ENCODE measurements at regions not wholly inside any gene's neighbourhood (a gene's known extent, or its start where the extent isn't known, plus 50 kb on each side); places are given as distances from the start of the nearest gene placed in this dataset.
A peak's percentile ranks its signal among the peaks of the same experiment; 100 is the strongest.

DNA sequence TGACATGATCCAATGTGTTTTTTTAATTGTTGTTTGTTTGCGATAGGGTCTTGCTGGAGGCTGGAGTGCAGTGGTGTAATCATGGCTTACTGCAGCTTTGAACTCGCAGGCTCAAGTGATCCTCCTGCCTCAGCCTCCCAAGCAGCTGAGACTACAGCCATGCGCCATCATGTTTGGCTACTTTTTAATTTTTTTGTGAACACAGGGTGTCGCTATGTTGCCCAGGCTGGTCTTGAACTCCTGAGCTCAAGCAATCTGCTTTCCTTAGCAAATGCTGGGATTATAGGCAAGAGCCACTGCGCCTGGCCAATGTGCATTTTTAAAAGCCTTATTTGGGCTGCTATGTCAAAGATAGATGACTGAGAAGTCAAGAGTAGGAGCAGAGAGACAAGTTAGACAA lies 123.0 kb downstream of the EDEM1 start:
- Mint-ChIP-seq H3K27ac (no peak overlapping the region), H3K27me3 (ENCODE audit: insufficient read depth) (no peaks in the 10 kb centered on the region), H3K36me3 (ENCODE audit: low read depth) (no peaks in the 10 kb centered on the region), H3K4me3 (no peak overlapping the region), H3K9me3 (no peaks in the 10 kb centered on the region), H3K4me1 (ENCODE audit: low read depth) (no peaks in the 10 kb centered on the region)
- no peak for DNase-seq (ENCODE audit: low spot score)
- intact Hi-C loops (cut with micrococcal nuclease), result no loop called here

GRCh38 chr3:5312290-5312689 lies 124.8 kb downstream of the EDEM1 start:
- intact Hi-C loops (cut with micrococcal nuclease), result no loop called here
- no peaks in the 10 kb centered on the region for H3K9me3 Mint-ChIP-seq
- DNase-seq (ENCODE audit: low spot score), result no peak
- no peak overlapping the region for H3K4me3 Mint-ChIP-seq
- H3K27me3 Mint-ChIP-seq (ENCODE audit: insufficient read depth), result peaks cover 3% of the 10 kb centered on the region
- H3K36me3 Mint-ChIP-seq (ENCODE audit: low read depth), result no peaks in the 10 kb centered on the region
- H3K4me1 Mint-ChIP-seq (ENCODE audit: low read depth), result no peaks in the 10 kb centered on the region
- no peak overlapping the region for H3K27ac Mint-ChIP-seq

DNA sequence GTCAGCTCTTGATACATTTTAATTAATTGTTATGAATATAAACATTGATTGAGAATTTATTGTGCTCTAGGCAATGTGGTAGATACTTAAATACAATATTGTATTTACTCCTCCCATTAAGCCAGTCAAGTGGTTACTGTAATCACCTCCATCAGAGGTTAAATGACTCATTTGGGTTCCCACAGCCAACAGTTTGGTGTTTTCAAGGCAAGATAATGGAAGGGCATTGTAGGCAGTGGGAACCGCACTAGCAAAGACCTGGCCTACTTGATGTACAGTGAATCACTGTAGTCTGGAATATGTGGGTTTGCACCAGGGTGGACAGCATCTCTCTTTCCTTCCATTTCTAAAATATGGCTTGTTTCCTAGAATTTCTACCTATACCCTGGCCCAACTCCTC lies 127.4 kb downstream of the EDEM1 start:
- no peak overlapping the region for H3K4me3 Mint-ChIP-seq
- DNase-seq (ENCODE audit: low spot score), result no peak
- H3K27ac Mint-ChIP-seq, result no peak overlapping the region
- peaks cover 7% of the 10 kb centered on the region for H3K27me3 Mint-ChIP-seq (ENCODE audit: insufficient read depth)
- intact Hi-C loops (cut with micrococcal nuclease), result no loop called here
- H3K9me3 Mint-ChIP-seq, result no peaks in the 10 kb centered on the region
- H3K4me1 Mint-ChIP-seq (ENCODE audit: low read depth), result no peaks in the 10 kb centered on the region
- no peaks in the 10 kb centered on the region for H3K36me3 Mint-ChIP-seq (ENCODE audit: low read depth)

- Mint-ChIP-seq H3K36me3 (ENCODE audit: low read depth) (no peaks in the 10 kb centered on the region), H3K4me1 (ENCODE audit: low read depth) (no peaks in the 10 kb centered on the region), H3K9me3 (no peaks in the 10 kb centered on the region), H3K27ac (no peak overlapping the region), H3K4me3 (no peak overlapping the region), H3K27me3 (ENCODE audit: insufficient read depth) (peaks cover 7% of the 10 kb centered on the region)
- intact Hi-C loops (cut with micrococcal nuclease), result no loop called here
- DNase-seq (ENCODE audit: low spot score), result no peak
Measured at GRCh38 chr3:5317557-5317956, 130.1 kb downstream of the EDEM1 start.

DNA sequence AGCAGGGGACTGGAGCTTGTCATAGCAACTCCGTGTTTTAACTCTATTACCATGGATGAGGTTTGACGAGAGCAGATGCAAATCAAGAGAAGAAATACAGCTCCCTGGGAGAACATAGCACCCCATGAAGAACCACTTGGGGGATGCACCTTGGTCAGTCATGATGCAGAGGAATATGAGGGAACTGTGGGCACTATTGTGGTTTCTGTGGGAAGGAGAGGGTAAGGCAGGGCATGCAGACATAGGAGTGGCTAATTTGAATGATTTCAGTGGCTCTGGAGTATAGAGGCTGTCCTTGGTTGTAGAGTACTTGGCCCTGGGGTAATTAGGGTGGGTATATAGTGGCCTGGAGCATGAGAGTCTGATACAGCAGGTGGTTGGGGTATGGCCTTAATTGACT lies 131.9 kb downstream of the EDEM1 start:
- no peaks in the 10 kb centered on the region for H3K36me3 Mint-ChIP-seq (ENCODE audit: low read depth)
- no peak overlapping the region for H3K4me3 Mint-ChIP-seq
- intact Hi-C loops (cut with micrococcal nuclease), result no loop called here
- no peaks in the 10 kb centered on the region for H3K9me3 Mint-ChIP-seq
- DNase-seq (ENCODE audit: low spot score), result no peak
- no peak overlapping the region for H3K27ac Mint-ChIP-seq
- no peaks in the 10 kb centered on the region for H3K4me1 Mint-ChIP-seq (ENCODE audit: low read depth)
- peaks cover 7% of the 10 kb centered on the region for H3K27me3 Mint-ChIP-seq (ENCODE audit: insufficient read depth)

- intact Hi-C loops (cut with micrococcal nuclease), result no loop called here
- peaks cover 4% of the 10 kb centered on the region for H3K9me3 Mint-ChIP-seq
- peaks cover 7% of the 10 kb centered on the region for H3K27me3 Mint-ChIP-seq (ENCODE audit: insufficient read depth)
- no peaks in the 10 kb centered on the region for H3K4me1 Mint-ChIP-seq (ENCODE audit: low read depth)
- DNase-seq (ENCODE audit: low spot score), result no peak
- H3K36me3 Mint-ChIP-seq (ENCODE audit: low read depth), result no peaks in the 10 kb centered on the region
- H3K27ac Mint-ChIP-seq, result no peak overlapping the region
- H3K4me3 Mint-ChIP-seq, result no peak overlapping the region
Measured at GRCh38 chr3:5321666-5322340, 134.3 kb downstream of the EDEM1 start.

DNA sequence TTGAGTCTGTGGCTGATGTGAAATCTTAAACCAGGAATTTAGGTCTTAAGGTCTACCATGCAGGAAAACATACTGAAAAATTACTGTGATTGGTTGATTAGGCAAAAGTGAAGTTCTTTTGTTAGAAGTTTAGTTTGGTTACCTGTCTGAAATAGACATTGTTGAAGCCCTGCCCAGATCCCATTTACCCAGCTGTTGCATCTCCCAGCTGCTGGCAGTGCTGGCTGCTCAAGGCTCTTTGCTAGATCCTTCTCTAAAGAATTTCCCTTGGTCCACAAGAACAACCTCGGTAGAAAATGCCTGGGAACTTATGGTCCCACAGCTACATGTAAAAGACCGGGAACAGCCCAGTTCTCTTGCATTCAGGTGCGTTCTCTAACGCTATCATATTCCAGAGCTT lies 137.3 kb downstream of the EDEM1 start:
- H3K4me1 Mint-ChIP-seq (ENCODE audit: low read depth), result no peaks in the 10 kb centered on the region
- H3K27ac Mint-ChIP-seq, result no peak overlapping the region
- DNase-seq (ENCODE audit: low spot score), result no peak
- no peaks in the 10 kb centered on the region for H3K36me3 Mint-ChIP-seq (ENCODE audit: low read depth)
- H3K27me3 Mint-ChIP-seq (ENCODE audit: insufficient read depth), result no peaks in the 10 kb centered on the region
- no peak overlapping the region for H3K4me3 Mint-ChIP-seq
- intact Hi-C loops (cut with micrococcal nuclease), result no loop called here
- H3K9me3 Mint-ChIP-seq, result peaks cover 4% of the 10 kb centered on the region

DNA sequence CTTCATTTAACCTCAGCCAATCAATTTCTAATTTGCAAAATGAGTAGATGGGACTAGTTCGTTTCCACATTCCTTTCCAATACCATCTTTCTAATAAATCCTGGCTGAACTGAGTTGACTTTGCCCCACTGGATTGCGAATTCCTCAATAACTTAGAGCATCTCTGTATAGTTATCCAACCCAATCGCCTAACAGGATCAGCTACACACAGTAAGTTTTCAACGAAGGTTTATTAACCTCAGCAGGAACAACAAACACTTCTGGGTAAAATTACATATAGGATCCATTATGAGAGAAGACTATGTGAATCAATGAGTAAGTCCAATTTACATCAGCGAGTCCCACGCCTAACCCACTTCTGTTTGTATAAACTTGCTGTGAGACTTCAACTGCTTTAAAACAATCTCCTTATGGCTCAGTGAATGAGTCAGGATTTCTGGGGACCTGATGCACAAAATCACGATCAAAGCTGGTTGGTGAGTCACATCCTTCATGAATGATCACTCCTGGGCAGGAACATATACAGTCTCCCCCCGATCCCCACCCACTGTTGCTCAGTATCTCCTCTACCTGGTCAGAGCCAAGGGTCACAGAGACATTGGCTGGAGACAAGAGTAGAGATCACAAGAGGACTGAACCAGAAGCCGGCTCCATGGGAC lies 142.8 kb downstream of the EDEM1 start:
- Mint-ChIP-seq H3K4me1 (ENCODE audit: low read depth) (peaks cover 8% of the 10 kb centered on the region), H3K4me3 (no peak overlapping the region), H3K36me3 (ENCODE audit: low read depth) (no peaks in the 10 kb centered on the region), H3K9me3 (peaks cover 4% of the 10 kb centered on the region), H3K27me3 (ENCODE audit: insufficient read depth) (peaks cover 4% of the 10 kb centered on the region), H3K27ac (no peak overlapping the region)
- DNase-seq (ENCODE audit: low spot score), result no peak
- intact Hi-C loops (cut with micrococcal nuclease), result loop anchor here (5.0 kb wide), 1 partner anchor 93 kb away; no protein-coding TSS in a partner anchor

DNA sequence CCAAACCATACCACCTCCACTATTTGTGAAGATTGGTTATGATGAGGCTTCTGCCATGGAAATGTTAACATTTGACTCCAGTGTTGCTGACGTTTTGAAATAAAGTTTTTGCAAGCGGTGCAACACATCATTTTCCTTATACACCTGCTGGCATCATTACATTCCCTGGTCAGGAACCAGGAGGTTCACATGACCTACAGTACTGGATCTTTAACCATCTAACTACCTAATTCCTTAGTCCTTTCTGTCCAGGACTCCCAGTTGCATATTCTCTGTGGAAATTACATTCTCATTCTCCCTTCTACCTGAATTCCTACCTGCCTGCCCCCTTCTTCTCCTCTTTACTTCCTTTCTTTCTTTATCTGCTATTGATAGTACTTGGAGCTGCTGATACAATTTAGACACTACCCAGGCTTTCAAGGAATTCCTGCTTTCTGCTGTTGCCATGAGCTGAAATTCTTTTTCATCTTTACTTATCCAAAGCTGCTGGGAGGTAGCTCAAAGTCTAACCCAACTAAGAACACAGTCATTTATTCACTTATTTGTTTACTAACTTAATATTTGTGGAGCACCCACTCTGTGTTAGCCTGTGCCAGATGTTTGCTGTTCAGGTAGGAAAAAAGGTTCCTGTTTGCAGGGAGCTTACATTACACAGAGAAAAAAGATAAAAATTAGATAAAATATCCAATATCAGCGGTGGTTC lies 144.2 kb downstream of the EDEM1 start:
- H3K27me3 Mint-ChIP-seq (ENCODE audit: insufficient read depth), result peaks cover 6% of the 10 kb centered on the region
- H3K27ac Mint-ChIP-seq, result no peak overlapping the region
- H3K4me3 Mint-ChIP-seq, result no peak overlapping the region
- no peaks in the 10 kb centered on the region for H3K36me3 Mint-ChIP-seq (ENCODE audit: low read depth)
- H3K4me1 Mint-ChIP-seq (ENCODE audit: low read depth), result peaks cover 8% of the 10 kb centered on the region
- intact Hi-C loops (cut with micrococcal nuclease), result loop anchor here (5.0 kb wide), 1 partner anchor 94 kb away; no protein-coding TSS in a partner anchor
- no peak for DNase-seq (ENCODE audit: low spot score)
- no peaks in the 10 kb centered on the region for H3K9me3 Mint-ChIP-seq

DNA sequence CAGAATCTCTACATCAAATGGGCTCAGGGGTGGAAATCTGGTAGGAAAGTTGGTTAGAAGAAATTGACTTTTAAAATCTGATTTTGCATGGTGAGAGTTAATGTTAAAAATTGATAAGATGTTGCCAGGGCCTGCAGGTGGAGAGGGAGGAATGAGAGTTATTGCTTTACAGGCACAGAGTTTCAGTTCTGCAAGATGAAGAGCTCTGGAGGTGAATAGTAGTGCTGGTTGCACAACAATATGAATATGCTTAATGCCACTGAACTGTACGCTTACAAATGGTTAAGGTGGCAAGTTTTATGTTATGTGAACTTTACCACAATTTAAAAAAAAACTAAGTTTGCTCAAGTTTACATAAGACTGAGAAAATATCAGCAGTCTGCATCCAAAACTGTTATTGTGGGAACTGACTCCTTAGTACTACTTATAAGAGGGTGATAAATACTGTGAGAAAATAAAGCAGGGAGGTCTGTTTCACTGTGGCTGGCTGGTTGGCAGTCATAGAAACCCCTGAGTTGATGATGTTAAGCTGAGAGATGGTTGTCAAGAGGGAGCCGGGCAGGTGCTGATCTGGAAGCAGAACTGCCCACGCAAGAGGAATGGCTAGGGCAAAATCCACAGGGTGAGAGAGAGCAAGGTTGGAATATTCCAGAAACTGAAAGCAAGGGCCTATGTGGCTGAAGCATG lies 144.9 kb downstream of the EDEM1 start:
- no peak for DNase-seq (ENCODE audit: low spot score)
- intact Hi-C loops (cut with micrococcal nuclease), result loop anchor here (5.0 kb wide), 1 partner anchor 95 kb away; no protein-coding TSS in a partner anchor
- H3K27me3 Mint-ChIP-seq (ENCODE audit: insufficient read depth), result peaks cover 6% of the 10 kb centered on the region
- H3K4me1 Mint-ChIP-seq (ENCODE audit: low read depth), result peaks cover 8% of the 10 kb centered on the region
- H3K9me3 Mint-ChIP-seq, result no peaks in the 10 kb centered on the region
- no peak overlapping the region for H3K4me3 Mint-ChIP-seq
- peak overlapping the region; percentile 13 for H3K27ac Mint-ChIP-seq
- H3K36me3 Mint-ChIP-seq (ENCODE audit: low read depth), result no peaks in the 10 kb centered on the region

GRCh38 chr3:5339967-5340535 lies 152.5 kb downstream of the EDEM1 start:
- peaks cover 2% of the 10 kb centered on the region for H3K27me3 Mint-ChIP-seq (ENCODE audit: insufficient read depth)

GRCh38 chr3:5341610-5342009 lies 154.1 kb downstream of the EDEM1 start:
- no peak for DNase-seq (ENCODE audit: low spot score)
- Mint-ChIP-seq H3K27me3 (ENCODE audit: insufficient read depth) (peaks cover 1% of the 10 kb centered on the region), H3K4me1 (ENCODE audit: low read depth) (no peaks in the 10 kb centered on the region), H3K27ac (no peak overlapping the region), H3K4me3 (no peak overlapping the region), H3K9me3 (no peaks in the 10 kb centered on the region), H3K36me3 (ENCODE audit: low read depth) (no peaks in the 10 kb centered on the region)
- intact Hi-C loops (cut with micrococcal nuclease), result no loop called here

More at GRCh38 chr3:5339967-5340535, 152.5 kb downstream of the EDEM1 start:
- intact Hi-C loops (cut with micrococcal nuclease), result no loop called here
- H3K36me3 Mint-ChIP-seq (ENCODE audit: low read depth), result no peaks in the 10 kb centered on the region
- H3K27ac Mint-ChIP-seq, result no peak overlapping the region
- H3K4me1 Mint-ChIP-seq (ENCODE audit: low read depth), result no peaks in the 10 kb centered on the region
- DNase-seq (ENCODE audit: low spot score), result no peak
- no peak overlapping the region for H3K4me3 Mint-ChIP-seq
- no peaks in the 10 kb centered on the region for H3K9me3 Mint-ChIP-seq

Data from activated T-helper 1 cell treated with anti-CD3 and anti-CD28 coated beads, Interleukin-12 subunit alpha, Interleukin-12 subunit beta, Interleukin-2, Interleukin-4 antibody, amounts not matched to agents 30 ng/mL and 10 ng/mL and 1 ng/mL, durations not matched to agents 14 hours and 24 hours and 36 hours (primary cell).